ENCODE measurements at regions not wholly inside any gene's neighbourhood (a gene's known extent, or its start where the extent isn't known, plus 50 kb on each side); places are given as distances from the start of the nearest gene placed in this dataset.

DNA sequence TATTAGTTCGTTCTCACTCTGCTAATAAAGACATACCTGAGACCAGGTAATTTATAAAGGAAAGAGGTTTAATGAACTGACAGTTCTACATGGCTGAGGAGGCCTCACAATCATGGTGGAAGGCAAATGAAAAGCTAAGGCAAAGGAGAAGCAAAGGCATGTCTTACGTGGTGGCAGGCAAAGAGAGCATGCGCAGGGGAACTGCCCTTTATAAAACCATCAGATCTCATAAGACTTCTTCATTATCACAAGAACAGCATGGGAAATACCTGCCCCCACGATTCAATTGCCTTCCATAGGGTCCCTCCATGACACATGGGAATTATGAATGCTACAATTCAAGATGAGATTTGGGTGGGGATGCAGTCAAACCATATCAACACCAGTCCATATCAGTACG, 133.5 kb downstream of the ZNF621 start:
- H3K36me3 ChIP-seq = no peaks in the 10 kb centered on the region
- H3K4me3 ChIP-seq (ENCODE audit: low read depth, low read length) = no peak overlapping the region
- TF ChIP-seq, protein P1, sequence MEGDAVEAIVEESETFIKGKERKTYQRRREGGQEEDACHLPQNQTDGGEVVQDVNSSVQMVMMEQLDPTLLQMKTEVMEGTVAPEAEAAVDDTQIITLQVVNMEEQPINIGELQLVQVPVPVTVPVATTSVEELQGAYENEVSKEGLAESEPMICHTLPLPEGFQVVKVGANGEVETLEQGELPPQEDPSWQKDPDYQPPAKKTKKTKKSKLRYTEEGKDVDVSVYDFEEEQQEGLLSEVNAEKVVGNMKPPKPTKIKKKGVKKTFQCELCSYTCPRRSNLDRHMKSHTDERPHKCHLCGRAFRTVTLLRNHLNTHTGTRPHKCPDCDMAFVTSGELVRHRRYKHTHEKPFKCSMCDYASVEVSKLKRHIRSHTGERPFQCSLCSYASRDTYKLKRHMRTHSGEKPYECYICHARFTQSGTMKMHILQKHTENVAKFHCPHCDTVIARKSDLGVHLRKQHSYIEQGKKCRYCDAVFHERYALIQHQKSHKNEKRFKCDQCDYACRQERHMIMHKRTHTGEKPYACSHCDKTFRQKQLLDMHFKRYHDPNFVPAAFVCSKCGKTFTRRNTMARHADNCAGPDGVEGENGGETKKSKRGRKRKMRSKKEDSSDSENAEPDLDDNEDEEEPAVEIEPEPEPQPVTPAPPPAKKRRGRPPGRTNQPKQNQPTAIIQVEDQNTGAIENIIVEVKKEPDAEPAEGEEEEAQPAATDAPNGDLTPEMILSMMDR (IDR thresholded peaks at IDR 0.05; ENCODE audit: low read depth, low read length) = no peak
- H3K27ac ChIP-seq = no peak overlapping the region
- no peaks in the 10 kb centered on the region for H3K27me3 ChIP-seq (ENCODE audit: insufficient read depth, low read depth, severe bottlenecking)
- no peak for DNase-seq
- no peaks in the 10 kb centered on the region for H3K9me3 ChIP-seq (ENCODE audit: severe bottlenecking)

- Histone ChIP-seq H3K27me3 (ENCODE audit: insufficient read depth, low read depth, severe bottlenecking) (no peaks in the 10 kb centered on the region), H3K9me3 (ENCODE audit: severe bottlenecking) (no peaks in the 10 kb centered on the region), H3K36me3 (no peaks in the 10 kb centered on the region), H3K27ac (no peak overlapping the region), H3K4me3 (ENCODE audit: low read depth, low read length) (no peak overlapping the region)
- TF ChIP-seq, protein P1 (IDR thresholded peaks at IDR 0.05; ENCODE audit: low read depth, low read length) = no peak
- DNase-seq = no peak
Observed at GRCh38 chr3:40660554-40660953, 135.8 kb downstream of the ZNF621 start.

- no peak overlapping the region for H3K4me3 ChIP-seq (ENCODE audit: low read depth, low read length)
- H3K9me3 ChIP-seq (ENCODE audit: severe bottlenecking) = no peaks in the 10 kb centered on the region
- TF ChIP-seq, protein P1 (IDR thresholded peaks at IDR 0.05; ENCODE audit: low read depth, low read length) = no peak
- H3K27me3 ChIP-seq (ENCODE audit: insufficient read depth, low read depth, severe bottlenecking) = no peaks in the 10 kb centered on the region
- H3K36me3 ChIP-seq = no peaks in the 10 kb centered on the region
- no peak overlapping the region for H3K27ac ChIP-seq
- no peak for DNase-seq
Observed at GRCh38 chr3:40661284-40661683, 136.5 kb downstream of the ZNF621 start.

GRCh38 chr3:40663280-40663679, 138.5 kb downstream of the ZNF621 start:
- Histone ChIP-seq H3K36me3 (no peaks in the 10 kb centered on the region), H3K27ac (no peak overlapping the region), H3K4me3 (ENCODE audit: low read depth, low read length) (no peak overlapping the region), H3K9me3 (ENCODE audit: severe bottlenecking) (no peaks in the 10 kb centered on the region), H3K27me3 (ENCODE audit: insufficient read depth, low read depth, severe bottlenecking) (no peaks in the 10 kb centered on the region)
- TF ChIP-seq, protein P1 (IDR thresholded peaks at IDR 0.05; ENCODE audit: low read depth, low read length) = no peak
- DNase-seq = no peak

DNA sequence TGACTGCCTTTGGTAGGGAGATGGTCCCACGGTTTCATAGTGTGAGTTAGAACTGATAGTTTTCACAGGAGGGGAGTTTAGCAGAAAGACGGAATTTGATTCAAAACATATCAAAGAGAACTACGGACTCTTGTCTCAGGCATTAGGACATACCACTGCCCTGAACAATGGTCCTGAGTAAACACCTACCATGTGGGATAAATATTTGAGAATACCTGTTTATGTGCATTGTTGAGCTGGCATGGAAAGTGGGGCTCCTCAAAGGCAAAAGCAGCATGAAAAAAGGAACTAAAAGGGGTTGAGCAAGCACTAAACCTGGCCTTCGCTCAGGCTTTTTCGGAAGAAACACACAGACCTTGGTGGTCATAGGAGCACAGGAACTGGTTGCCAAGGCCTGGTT, 144.4 kb downstream of the ZNF621 start:
- no peaks in the 10 kb centered on the region for H3K9me3 ChIP-seq (ENCODE audit: severe bottlenecking)
- H3K36me3 ChIP-seq = no peaks in the 10 kb centered on the region
- no peak for DNase-seq
- no peak overlapping the region for H3K27ac ChIP-seq
- TF ChIP-seq, protein P1 (IDR thresholded peaks at IDR 0.05; ENCODE audit: low read depth, low read length) = no peak
- H3K27me3 ChIP-seq (ENCODE audit: insufficient read depth, low read depth, severe bottlenecking) = no peaks in the 10 kb centered on the region
- no peak overlapping the region for H3K4me3 ChIP-seq (ENCODE audit: low read depth, low read length)

GRCh38 chr3:40672861-40673260, 148.1 kb downstream of the ZNF621 start:
- no peak for DNase-seq
- Histone ChIP-seq H3K4me3 (ENCODE audit: low read depth, low read length) (no peak overlapping the region), H3K27me3 (ENCODE audit: insufficient read depth, low read depth, severe bottlenecking) (no peaks in the 10 kb centered on the region), H3K27ac (no peak overlapping the region), H3K9me3 (ENCODE audit: severe bottlenecking) (peaks cover 2% of the 10 kb centered on the region), H3K36me3 (no peaks in the 10 kb centered on the region)
- TF ChIP-seq, protein P1 (IDR thresholded peaks at IDR 0.05; ENCODE audit: low read depth, low read length) = no peak
